SK-N-SH (cell line): ENCODE measurements at regions not wholly inside any gene's neighbourhood (a gene's known extent, or its start where the extent isn't known, plus 50 kb on each side); places are given as distances from the start of the nearest gene placed in this dataset.

Source experiments
- CTCF ChIA-PET: fragments of 300-600, 350-600 bp; formaldehyde crosslinking; extraction: SDS; loops from one replicate; lab custom pipeline; 2021; lab: Yijun Ruan, JAX
- POLR2A ChIA-PET: fragments of 350-600 bp; sonication (Branson Sonifier 250); formaldehyde crosslinking; extraction: SDS; loops from one replicate; lab custom pipeline; 2020; ENCODE audit warnings: antibody characterized with exemption, inconsistent platforms; lab: Yijun Ruan, JAX
- DNase-seq: peaks from one replicate; pipeline ENCODE4 v3.0.0; 2012
- H2AFZ ChIP-seq: fragments of 200-600 bp; sonication (generic); 2 replicates; pipeline ENCODE4 v1.8.1; 2016; ENCODE audit warnings: antibody characterized with exemption, mild to moderate bottlenecking, low read depth
- H3F3A ChIP-seq: fragments of 200-600 bp; sonication (generic); replicated peaks from 2 replicates; pipeline ENCODE3; 2016; ENCODE audit warnings: antibody characterized with exemption, mild to moderate bottlenecking; ENCODE audit not compliant: insufficient read depth
- H3K27ac ChIP-seq, 2 experiments: fragments of 200-500 bp in 1 of 2; fragments of 200-600 bp in 1 of 2; sonication (Bioruptor generic) in 1 of 2; sonication (generic), shearing (Covaris generic) in 1 of 2; 2 replicates each; pipeline versions ENCODE4 v1.5.1 to v1.6.1; 2014 to 2016; ENCODE audit warnings: low read depth in 2 of 2, inconsistent platforms in 1 of 2, low read length in 1 of 2, mild to moderate bottlenecking in 1 of 2, mixed read lengths in 1 of 2
- H3K27me3 ChIP-seq: fragments of 200-600 bp; sonication (generic), shearing (Covaris generic); 2 replicates; pipeline ENCODE4 v1.6.1; 2016; ENCODE audit warnings: mixed run types; ENCODE audit not compliant: insufficient read depth
- H3K36me3 ChIP-seq, 2 experiments: fragments of 200-500 bp in 1 of 2; fragments of 200-600 bp in 1 of 2; sonication (Bioruptor generic) in 1 of 2; sonication (generic) in 1 of 2; replicated peaks in 1 of 2; 2 replicates each; pipeline versions ENCODE3 to v1.5.1; 2014 to 2016; ENCODE audit warnings: low read length in 1 of 2, mild to moderate bottlenecking in 1 of 2; ENCODE audit not compliant: insufficient read depth in 2 of 2, control insufficient read depth in 1 of 2
- H3K4me1 ChIP-seq, 2 experiments: fragments of 200-500 bp in 1 of 2; fragments of 200-600 bp in 1 of 2; sonication (Bioruptor generic) in 1 of 2; sonication (generic), shearing (Covaris generic) in 1 of 2; 2 replicates each; pipeline versions ENCODE4 v1.5.1 to v1.6.1; 2014 to 2016; ENCODE audit warnings: low read depth in 1 of 2, low read length in 1 of 2, mixed run types in 1 of 2; ENCODE audit not compliant: insufficient read depth in 2 of 2, control insufficient read depth in 1 of 2
- H3K4me2 ChIP-seq: fragments of 200-600 bp; sonication (generic), shearing (Covaris generic); 2 replicates; pipeline ENCODE4 v1.6.1; 2017; ENCODE audit warnings: mixed run types
- H3K4me3 ChIP-seq, 2 experiments: fragments of 200-500 bp in 1 of 2; fragments of 200-600 bp in 1 of 2; sonication (Bioruptor generic) in 1 of 2; sonication (generic), shearing (Covaris generic) in 1 of 2; 2 replicates each; pipeline versions ENCODE4 v1.5.1 to v1.8.1; 2014 to 2016; ENCODE audit warnings: low read depth in 2 of 2, inconsistent platforms in 1 of 2, low read length in 1 of 2, mild to moderate bottlenecking in 1 of 2, mixed read lengths in 1 of 2, moderate library complexity in 1 of 2
- H3K79me2 ChIP-seq: fragments of 200-600 bp; sonication (generic); 2 replicates; pipeline ENCODE4 v1.8.1; 2017; ENCODE audit warnings: mild to moderate bottlenecking; ENCODE audit not compliant: insufficient read depth
- H3K9ac ChIP-seq: fragments of 200-600 bp; sonication (generic); 2 replicates; pipeline ENCODE4 v1.6.1; 2017; ENCODE audit warnings: mixed run types
- H3K9me2 ChIP-seq: fragments of 200-600 bp; sonication (generic); 2 replicates; pipeline ENCODE4 v1.6.1; 2017; ENCODE audit warnings: mixed run types
- H3K9me3 ChIP-seq: fragments of 200-600 bp; sonication (generic); 2 replicates; pipeline ENCODE4 v1.6.1; 2017; ENCODE audit warnings: mixed run types, mild to moderate bottlenecking, moderate library complexity
- H4K20me1 ChIP-seq: fragments of 200-600 bp; sonication (generic); 2 replicates; pipeline ENCODE4 v1.6.1; 2017; ENCODE audit warnings: mild to moderate bottlenecking, mixed run types; ENCODE audit not compliant: insufficient read depth
- CHD2 ChIP-seq: fragments of 150-350 bp; IDR thresholded peaks from 2 replicates; pipeline ENCODE4 v1.6.1; 2018; ENCODE audit warnings: low read length; ENCODE audit not compliant: partially characterized antibody
- FOSL2 ChIP-seq: IDR thresholded peaks from 2 replicates; pipeline ENCODE4 v1.4.0; 2012; ENCODE audit warnings: low read depth, mild to moderate bottlenecking, moderate library complexity, borderline replicate concordance
- FOXJ3 ChIP-seq: sonication (generic); formaldehyde crosslinking; IDR thresholded peaks from 2 replicates; pipeline ENCODE4 v1.5.1; 2020; ENCODE audit warnings: mild to moderate bottlenecking, missing genetic modification reagents
- GATA2 ChIP-seq: sonication (generic); formaldehyde crosslinking; IDR thresholded peaks from 2 replicates; pipeline ENCODE4 v1.5.0; 2020; ENCODE audit warnings: mild to moderate bottlenecking, missing genetic modification reagents
- JUND ChIP-seq: IDR thresholded peaks from 2 replicates; pipeline ENCODE4 v1.4.0; 2012
- MEF2A ChIP-seq: IDR thresholded peaks from 2 replicates; pipeline ENCODE4 v1.4.0; 2012; ENCODE audit warnings: low read depth, borderline replicate concordance
- MXI1 ChIP-seq: IDR thresholded peaks from 2 replicates; pipeline ENCODE4 v1.6.1; 2012; ENCODE audit warnings: mild to moderate bottlenecking, low read depth, low read length, improper control_type of control experiment
- NRF1 ChIP-seq: IDR thresholded peaks from 2 replicates; pipeline ENCODE4 v1.6.1; 2012; ENCODE audit warnings: low read depth, mild to moderate bottlenecking, low read length
- POLR2AphosphoS5 ChIP-seq: IDR thresholded peaks from 2 replicates; pipeline ENCODE4 v1.6.1; 2012; ENCODE audit warnings: low read depth, low read length
- RAD21 ChIP-seq: IDR thresholded peaks from 2 replicates; pipeline ENCODE4 v1.6.1; 2012; ENCODE audit warnings: mild to moderate bottlenecking, low read length
- RCOR1 ChIP-seq: fragments of 150-350 bp; IDR thresholded peaks from 2 replicates; pipeline ENCODE4 v1.6.1; 2017; ENCODE audit warnings: antibody characterized with exemption, low read length
- RFX5 ChIP-seq: IDR thresholded peaks from 2 replicates; pipeline ENCODE4 v1.6.1; 2012; ENCODE audit warnings: mild to moderate bottlenecking, improper control_type of control experiment, low read length
- SIN3A ChIP-seq: IDR thresholded peaks from 2 replicates; pipeline ENCODE4 v1.6.1; 2012; ENCODE audit warnings: low read depth, mild to moderate bottlenecking, low read length, moderate library complexity, borderline replicate concordance
- SMC3 ChIP-seq: IDR thresholded peaks from 2 replicates; pipeline ENCODE4 v1.6.1; 2012; ENCODE audit warnings: low read depth, low read length, improper control_type of control experiment
- TAF1 ChIP-seq: IDR thresholded peaks from 2 replicates; pipeline ENCODE4 v1.6.1; 2012; ENCODE audit warnings: low read depth, mild to moderate bottlenecking, low read length, moderate library complexity, borderline replicate concordance
- TEAD4 ChIP-seq: IDR thresholded peaks from 2 replicates; pipeline ENCODE4 v1.4.0; 2012; ENCODE audit warnings: mild to moderate bottlenecking, borderline replicate concordance; ENCODE audit not compliant: insufficient read depth
- WGBS: methylation state at CpG from one replicate; pipeline ENCODE4 v1.1.6; 2017; ENCODE audit warnings: low lambda C conversion rate; 5-methylcytosine and 5-hydroxymethylcytosine counted together
- TF ChIP-seq, protein P1 (sequence below): IDR thresholded peaks from 2 replicates; pipeline ENCODE4 v1.4.0; 2012; ENCODE audit warnings: low read depth, borderline replicate concordance
- TF ChIP-seq, protein P2 (sequence below): IDR thresholded peaks from 2 replicates; pipeline ENCODE4; 2012
- TF ChIP-seq, protein P3 (sequence below): fragments of 150-350 bp; IDR thresholded peaks from 2 replicates; pipeline ENCODE4 v1.6.1; 2017; ENCODE audit warnings: antibody characterized with exemption, low read length, low read depth, borderline replicate concordance

DNA sequence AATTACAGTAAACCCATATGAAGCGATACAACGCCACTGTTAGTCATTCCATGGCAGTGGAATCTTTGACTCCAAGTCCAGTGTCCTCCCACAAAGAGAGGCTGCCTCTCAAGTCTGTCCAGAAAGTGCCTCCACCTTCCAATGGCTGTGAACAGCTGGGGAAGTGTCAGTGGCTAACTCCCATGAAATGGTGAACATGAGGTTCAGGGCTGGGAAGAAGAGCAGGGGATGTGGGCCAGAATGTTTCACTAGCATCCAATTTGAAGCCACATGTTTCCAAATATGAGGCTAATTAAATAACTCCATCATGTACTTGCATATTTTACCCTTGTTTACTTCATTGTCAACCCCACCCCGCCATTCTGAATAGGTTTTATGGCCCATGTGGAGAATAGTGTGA lies 53.1 kb upstream of the CHST15 start:
- Histone ChIP-seq H3K27me3 (no peaks in the 10 kb centered on the region), H4K20me1 (no peaks in the 10 kb centered on the region), H3K4me3 (no peak overlapping the region), H3K27ac (no peak overlapping the region), H3F3A (no peaks in the 10 kb centered on the region), H3K9me2 (no peaks in the 10 kb centered on the region), H3K36me3 (no peaks in the 10 kb centered on the region), H3K9me3 (no peaks in the 10 kb centered on the region), H3K4me1 (no peaks in the 10 kb centered on the region; a peak in 1 of 4 replicates), H3K79me2 (no peaks in the 10 kb centered on the region), H2AFZ (no peak overlapping the region), H3K9ac (no peak overlapping the region), H3K4me2 (no peak overlapping the region)
- TF ChIP-seq TEAD4 (no peak), FOSL2 (no peak), JUND (no peak), RFX5 (no peak), RCOR1 (no peak), MEF2A (no peak), RAD21 (no peak), TAF1 (no peak), POLR2AphosphoS5 (no peak), SMC3 (no peak), FOXJ3 (CRISPR knock-in tag) (no peak), MXI1 (no peak), CHD2 (no peak), GATA2 (CRISPR knock-in tag) (no peak), SIN3A (no peak), NRF1 (no peak)
- TF ChIP-seq, protein P1, sequence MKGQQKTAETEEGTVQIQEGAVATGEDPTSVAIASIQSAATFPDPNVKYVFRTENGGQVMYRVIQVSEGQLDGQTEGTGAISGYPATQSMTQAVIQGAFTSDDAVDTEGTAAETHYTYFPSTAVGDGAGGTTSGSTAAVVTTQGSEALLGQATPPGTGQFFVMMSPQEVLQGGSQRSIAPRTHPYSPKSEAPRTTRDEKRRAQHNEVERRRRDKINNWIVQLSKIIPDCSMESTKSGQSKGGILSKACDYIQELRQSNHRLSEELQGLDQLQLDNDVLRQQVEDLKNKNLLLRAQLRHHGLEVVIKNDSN = no peak
- TF ChIP-seq, protein P2, sequence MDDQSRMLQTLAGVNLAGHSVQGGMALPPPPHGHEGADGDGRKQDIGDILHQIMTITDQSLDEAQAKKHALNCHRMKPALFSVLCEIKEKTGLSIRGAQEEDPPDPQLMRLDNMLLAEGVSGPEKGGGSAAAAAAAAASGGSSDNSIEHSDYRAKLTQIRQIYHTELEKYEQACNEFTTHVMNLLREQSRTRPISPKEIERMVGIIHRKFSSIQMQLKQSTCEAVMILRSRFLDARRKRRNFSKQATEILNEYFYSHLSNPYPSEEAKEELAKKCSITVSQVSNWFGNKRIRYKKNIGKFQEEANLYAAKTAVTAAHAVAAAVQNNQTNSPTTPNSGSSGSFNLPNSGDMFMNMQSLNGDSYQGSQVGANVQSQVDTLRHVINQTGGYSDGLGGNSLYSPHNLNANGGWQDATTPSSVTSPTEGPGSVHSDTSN = no peak
- TF ChIP-seq, protein P3, sequence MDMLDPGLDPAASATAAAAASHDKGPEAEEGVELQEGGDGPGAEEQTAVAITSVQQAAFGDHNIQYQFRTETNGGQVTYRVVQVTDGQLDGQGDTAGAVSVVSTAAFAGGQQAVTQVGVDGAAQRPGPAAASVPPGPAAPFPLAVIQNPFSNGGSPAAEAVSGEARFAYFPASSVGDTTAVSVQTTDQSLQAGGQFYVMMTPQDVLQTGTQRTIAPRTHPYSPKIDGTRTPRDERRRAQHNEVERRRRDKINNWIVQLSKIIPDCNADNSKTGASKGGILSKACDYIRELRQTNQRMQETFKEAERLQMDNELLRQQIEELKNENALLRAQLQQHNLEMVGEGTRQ = no peak
- ChIA-PET CTCF (interaction anchor here (1.3 kb wide), 1 partner anchor 12 kb away, joined by 3 read pairs; no protein-coding TSS in a partner anchor), POLR2A (no interaction called here)
- 40% methylated on average over 3 of the region's 3 CpGs for WGBS
- no peak for DNase-seq
